ENCODE measurements at regions not wholly inside any gene's neighbourhood (a gene's known extent, or its start where the extent isn't known, plus 50 kb on each side); places are given as distances from the start of the nearest gene placed in this dataset.

DNA sequence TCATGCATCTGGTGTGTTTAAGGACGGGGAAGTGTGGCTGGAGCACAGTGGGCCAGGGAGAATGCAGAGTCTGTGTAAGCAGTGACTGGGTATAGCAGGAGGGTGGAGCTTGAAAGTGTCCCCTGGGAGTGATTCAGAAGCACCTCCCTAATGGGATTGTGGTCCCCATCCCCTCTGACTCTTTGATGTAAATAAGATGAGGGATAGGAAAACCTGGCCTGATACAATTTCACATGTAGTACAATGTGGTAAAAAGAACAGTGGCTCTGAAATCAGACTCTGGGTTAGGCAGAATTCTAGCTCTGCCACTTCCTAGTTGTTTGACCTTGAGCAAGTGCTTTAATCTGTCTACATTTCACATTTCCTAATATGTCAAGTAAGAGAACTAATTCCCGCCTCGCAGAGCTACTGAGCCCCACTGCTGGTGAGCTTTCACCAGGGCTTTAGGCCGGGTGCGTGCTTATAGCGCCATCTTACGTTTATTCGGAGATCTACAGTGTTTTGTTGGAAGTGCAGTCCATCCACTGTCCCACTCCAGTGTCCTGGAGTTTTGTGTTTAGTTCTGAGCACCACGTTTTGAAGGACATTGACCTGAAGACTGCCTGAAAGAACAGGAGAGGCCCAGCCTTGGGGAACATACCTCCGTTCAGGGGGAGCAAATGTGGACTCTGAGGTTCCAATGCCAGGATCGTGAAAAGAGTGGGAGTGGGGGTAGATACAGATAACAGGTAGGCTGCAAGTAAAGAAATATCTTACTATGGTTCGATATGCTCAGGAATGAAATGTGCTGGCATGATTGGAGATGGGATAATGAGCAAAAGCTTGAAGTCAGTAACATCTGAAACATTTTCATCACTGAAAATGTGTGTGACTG, 51.2 kb upstream of the TESK1 start (continued):
- TF ChIP-seq, protein P1, sequence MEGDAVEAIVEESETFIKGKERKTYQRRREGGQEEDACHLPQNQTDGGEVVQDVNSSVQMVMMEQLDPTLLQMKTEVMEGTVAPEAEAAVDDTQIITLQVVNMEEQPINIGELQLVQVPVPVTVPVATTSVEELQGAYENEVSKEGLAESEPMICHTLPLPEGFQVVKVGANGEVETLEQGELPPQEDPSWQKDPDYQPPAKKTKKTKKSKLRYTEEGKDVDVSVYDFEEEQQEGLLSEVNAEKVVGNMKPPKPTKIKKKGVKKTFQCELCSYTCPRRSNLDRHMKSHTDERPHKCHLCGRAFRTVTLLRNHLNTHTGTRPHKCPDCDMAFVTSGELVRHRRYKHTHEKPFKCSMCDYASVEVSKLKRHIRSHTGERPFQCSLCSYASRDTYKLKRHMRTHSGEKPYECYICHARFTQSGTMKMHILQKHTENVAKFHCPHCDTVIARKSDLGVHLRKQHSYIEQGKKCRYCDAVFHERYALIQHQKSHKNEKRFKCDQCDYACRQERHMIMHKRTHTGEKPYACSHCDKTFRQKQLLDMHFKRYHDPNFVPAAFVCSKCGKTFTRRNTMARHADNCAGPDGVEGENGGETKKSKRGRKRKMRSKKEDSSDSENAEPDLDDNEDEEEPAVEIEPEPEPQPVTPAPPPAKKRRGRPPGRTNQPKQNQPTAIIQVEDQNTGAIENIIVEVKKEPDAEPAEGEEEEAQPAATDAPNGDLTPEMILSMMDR (IDR thresholded peaks at IDR 0.05; ENCODE audit: low read depth, low read length, missing input control), result peak; percentile 92
- no peak for TF ChIP-seq SP1 (IDR thresholded peaks at IDR 0.05)

DNA sequence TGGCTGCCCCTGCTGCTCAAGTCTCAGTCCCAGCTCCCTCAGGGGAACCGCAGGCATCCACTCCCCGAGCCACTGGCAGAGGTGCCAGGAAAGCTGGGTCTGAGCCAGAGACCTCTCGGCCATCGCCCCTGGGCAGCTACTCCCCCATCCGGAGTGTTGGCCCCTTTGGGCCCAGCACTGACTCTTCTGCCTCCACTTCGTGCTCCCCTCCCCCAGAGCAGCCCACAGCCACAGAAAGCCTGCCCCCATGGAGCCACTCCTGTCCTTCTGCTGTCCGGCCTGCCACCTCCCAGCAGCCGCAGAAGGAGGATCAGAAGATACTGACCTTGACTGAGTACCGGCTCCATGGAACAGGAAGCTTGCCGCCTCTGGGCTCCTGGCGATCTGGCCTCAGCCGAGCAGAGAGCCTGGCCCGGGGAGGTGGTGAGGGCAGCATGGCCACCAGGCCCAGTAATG, 49.8 kb upstream of the TESK1 start:
- Histone ChIP-seq H3K4me1 (ENCODE audit: control insufficient read depth in 4 of 4, insufficient read depth in 4 of 4, low read length in 3 of 4) (peaks cover 0 to 11% (median 4%) of the 10 kb centered on the region in 4 donors), H3K9ac (ENCODE audit: low read depth in 1 of 2, low read length in 2 of 2) (no peak overlapping the region), H3K9me3 (ENCODE audit: control insufficient read depth in 4 of 4, low read length in 3 of 4) (no peaks in the 10 kb centered on the region), H3K27me3 (ENCODE audit: control insufficient read depth in 4 of 4, insufficient read depth in 4 of 4, low read length in 3 of 4) (no peaks in the 10 kb centered on the region), H3K4me3 (ENCODE audit: low read depth in 1 of 3, low read length in 3 of 3) (no peak overlapping the region), H3K27ac (ENCODE audit: low read depth in 1 of 2, low read length in 2 of 2) (no peak overlapping the region), H3K36me3 (ENCODE audit: control insufficient read depth in 4 of 4, insufficient read depth in 3 of 4, low read depth in 1 of 4, low read length in 3 of 4) (peaks cover 4 to 33% (median 8%) of the 10 kb centered on the region in 4 donors)
- 82% methylated on average over 13 of the region's 13 CpGs for WGBS
- no peak for TF ChIP-seq JUND (IDR thresholded peaks at IDR 0.05)
- no peak for TF ChIP-seq YY1 (IDR thresholded peaks at IDR 0.05)
- TF ChIP-seq RAD21 (IDR thresholded peaks at IDR 0.05), result no peak
- TF ChIP-seq, protein P2, sequence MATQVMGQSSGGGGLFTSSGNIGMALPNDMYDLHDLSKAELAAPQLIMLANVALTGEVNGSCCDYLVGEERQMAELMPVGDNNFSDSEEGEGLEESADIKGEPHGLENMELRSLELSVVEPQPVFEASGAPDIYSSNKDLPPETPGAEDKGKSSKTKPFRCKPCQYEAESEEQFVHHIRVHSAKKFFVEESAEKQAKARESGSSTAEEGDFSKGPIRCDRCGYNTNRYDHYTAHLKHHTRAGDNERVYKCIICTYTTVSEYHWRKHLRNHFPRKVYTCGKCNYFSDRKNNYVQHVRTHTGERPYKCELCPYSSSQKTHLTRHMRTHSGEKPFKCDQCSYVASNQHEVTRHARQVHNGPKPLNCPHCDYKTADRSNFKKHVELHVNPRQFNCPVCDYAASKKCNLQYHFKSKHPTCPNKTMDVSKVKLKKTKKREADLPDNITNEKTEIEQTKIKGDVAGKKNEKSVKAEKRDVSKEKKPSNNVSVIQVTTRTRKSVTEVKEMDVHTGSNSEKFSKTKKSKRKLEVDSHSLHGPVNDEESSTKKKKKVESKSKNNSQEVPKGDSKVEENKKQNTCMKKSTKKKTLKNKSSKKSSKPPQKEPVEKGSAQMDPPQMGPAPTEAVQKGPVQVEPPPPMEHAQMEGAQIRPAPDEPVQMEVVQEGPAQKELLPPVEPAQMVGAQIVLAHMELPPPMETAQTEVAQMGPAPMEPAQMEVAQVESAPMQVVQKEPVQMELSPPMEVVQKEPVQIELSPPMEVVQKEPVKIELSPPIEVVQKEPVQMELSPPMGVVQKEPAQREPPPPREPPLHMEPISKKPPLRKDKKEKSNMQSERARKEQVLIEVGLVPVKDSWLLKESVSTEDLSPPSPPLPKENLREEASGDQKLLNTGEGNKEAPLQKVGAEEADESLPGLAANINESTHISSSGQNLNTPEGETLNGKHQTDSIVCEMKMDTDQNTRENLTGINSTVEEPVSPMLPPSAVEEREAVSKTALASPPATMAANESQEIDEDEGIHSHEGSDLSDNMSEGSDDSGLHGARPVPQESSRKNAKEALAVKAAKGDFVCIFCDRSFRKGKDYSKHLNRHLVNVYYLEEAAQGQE (IDR thresholded peaks at IDR 0.05), result no peak
- TF ChIP-seq, protein P3, sequence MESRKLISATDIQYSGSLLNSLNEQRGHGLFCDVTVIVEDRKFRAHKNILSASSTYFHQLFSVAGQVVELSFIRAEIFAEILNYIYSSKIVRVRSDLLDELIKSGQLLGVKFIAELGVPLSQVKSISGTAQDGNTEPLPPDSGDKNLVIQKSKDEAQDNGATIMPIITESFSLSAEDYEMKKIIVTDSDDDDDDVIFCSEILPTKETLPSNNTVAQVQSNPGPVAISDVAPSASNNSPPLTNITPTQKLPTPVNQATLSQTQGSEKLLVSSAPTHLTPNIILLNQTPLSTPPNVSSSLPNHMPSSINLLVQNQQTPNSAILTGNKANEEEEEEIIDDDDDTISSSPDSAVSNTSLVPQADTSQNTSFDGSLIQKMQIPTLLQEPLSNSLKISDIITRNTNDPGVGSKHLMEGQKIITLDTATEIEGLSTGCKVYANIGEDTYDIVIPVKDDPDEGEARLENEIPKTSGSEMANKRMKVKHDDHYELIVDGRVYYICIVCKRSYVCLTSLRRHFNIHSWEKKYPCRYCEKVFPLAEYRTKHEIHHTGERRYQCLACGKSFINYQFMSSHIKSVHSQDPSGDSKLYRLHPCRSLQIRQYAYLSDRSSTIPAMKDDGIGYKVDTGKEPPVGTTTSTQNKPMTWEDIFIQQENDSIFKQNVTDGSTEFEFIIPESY (IDR thresholded peaks at IDR 0.05), result no peak
- no peak for TF ChIP-seq RXRA (IDR thresholded peaks at IDR 0.05)
- no peak for TF ChIP-seq EGR1 (IDR thresholded peaks at IDR 0.05; ENCODE audit: low read depth in 2 of 2)
- TF ChIP-seq, protein P4, sequence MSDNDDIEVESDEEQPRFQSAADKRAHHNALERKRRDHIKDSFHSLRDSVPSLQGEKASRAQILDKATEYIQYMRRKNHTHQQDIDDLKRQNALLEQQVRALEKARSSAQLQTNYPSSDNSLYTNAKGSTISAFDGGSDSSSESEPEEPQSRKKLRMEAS (IDR thresholded peaks at IDR 0.05), result no peak
- TF ChIP-seq NR2F2 (IDR thresholded peaks at IDR 0.05), result no peak
- no peak for DNase-seq (ENCODE audit: low spot score)
